GM12878 (cell line): ENCODE measurements at regions not wholly inside any gene's neighbourhood (a gene's known extent, or its start where the extent isn't known, plus 50 kb on each side); places are given as distances from the start of the nearest gene placed in this dataset.
"Not testable (repeated sequence)": the region's sequence is repeated elsewhere in the genome, so short reads cannot be mapped to it uniquely, and the experiment has no call there.

Experiments
- ATAC-seq: fragments of 200-7000 bp; cut with Tn5 transposase; 3 replicates; pipeline ENCODE4 v1.9.1; 2020; ENCODE audit warnings: mild to moderate bottlenecking, moderate library complexity
- BruUV-seq: library from RNA; stranded (reverse); fragments of 400-500 nt; replicated peaks from 2 replicates; lab custom pipeline; 2021; lab: Mats Ljungman, UMichigan
- CTCF ChIA-PET: fragments of 300-600 bp; sonication (Branson Sonifier 250); formaldehyde crosslinking; extraction: SDS; loops from one replicate; lab custom pipeline; 2021; ENCODE audit warnings: inconsistent platforms; lab: Yijun Ruan, JAX
- POLR2A ChIA-PET: fragments of 350-600 bp; formaldehyde crosslinking; extraction: SDS; loops from one replicate; lab custom pipeline; 2021; ENCODE audit warnings: inconsistent platforms; lab: Charles Lee
- RAD21 ChIA-PET: fragments of 300-600 bp; sonication (Branson Sonifier 250); formaldehyde crosslinking; loops from one replicate; lab custom pipeline; 2023; ENCODE audit warnings: antibody characterized with exemption; ENCODE audit not compliant: unreplicated experiment; lab: Charles Lee
- SMC1A ChIA-PET: fragments of 300-600 bp; sonication (Branson Sonifier 250); formaldehyde crosslinking; loops from one replicate; lab custom pipeline; 2023; ENCODE audit not compliant: unreplicated experiment, uncharacterized antibody; lab: Charles Lee
- DNase-seq: peaks from one replicate; pipeline ENCODE4 v3.0.0-alpha.2; 2011; ENCODE audit warnings: low read depth, low spot score
- FAIRE-seq: peaks from 3 replicates; lab custom pipeline; 2011; peaks lifted over from hg19 to GRCh38; lab: Jason Lieb, UNC
- H2AFZ ChIP-seq: 2 replicates; pipeline ENCODE4 v1.6.0; 2011; ENCODE audit warnings: low read depth, low read length, control low read depth; ENCODE audit not compliant: control insufficient read depth
- H3K27ac ChIP-seq: 2 replicates; pipeline ENCODE4 v1.5.1; 2011; ENCODE audit warnings: control low read depth; ENCODE audit not compliant: control insufficient read depth, insufficient read depth
- H3K27me3 ChIP-seq, 2 experiments: replicated peaks in 1 of 2; 2 replicates each; pipeline versions ENCODE4 v1.6.0 to v1.6.1; 2011; ENCODE audit warnings: low read length in 1 of 2; ENCODE audit not compliant: control insufficient read depth in 2 of 2, insufficient read depth in 2 of 2
- H3K36me3 ChIP-seq, 2 experiments: 2 replicates each; pipeline ENCODE4 v1.5.1; 2011; ENCODE audit warnings: low read length in 1 of 2; ENCODE audit not compliant: control insufficient read depth in 2 of 2, insufficient read depth in 2 of 2
- H3K4me1 ChIP-seq: 2 replicates; pipeline ENCODE4 v1.6.1; 2011; ENCODE audit warnings: mild to moderate bottlenecking, low read length, moderate library complexity, mixed read lengths; ENCODE audit not compliant: control insufficient read depth, insufficient read depth
- H3K4me2 ChIP-seq: 2 replicates; pipeline ENCODE4 v1.6.0; 2011; ENCODE audit warnings: control low read depth; ENCODE audit not compliant: control insufficient read depth, insufficient read depth
- H3K4me3 ChIP-seq: fragments of 200-600 bp; sonication (generic); 2 replicates; pipeline ENCODE4 v1.5.1; 2016
- H3K79me2 ChIP-seq: 2 replicates; pipeline ENCODE4 v1.6.0; 2011; ENCODE audit warnings: low read length; ENCODE audit not compliant: control insufficient read depth, insufficient read depth
- H3K9ac ChIP-seq: 2 replicates; pipeline ENCODE4 v1.8.0; 2011; ENCODE audit warnings: low read length, control low read depth, mixed read lengths; ENCODE audit not compliant: control insufficient read depth, insufficient read depth
- H3K9me3 ChIP-seq: replicated peaks from 3 replicates; pipeline ENCODE4 v1.5.1; 2011; ENCODE audit warnings: mild to moderate bottlenecking, low read length; ENCODE audit not compliant: control insufficient read depth, insufficient read depth
- H4K20me1 ChIP-seq: 2 replicates; pipeline ENCODE4 v1.6.0; 2011; ENCODE audit not compliant: control insufficient read depth, insufficient read depth
- BCL11A ChIP-seq: IDR thresholded peaks from 2 replicates; pipeline ENCODE4 v1.6.1; 2011; ENCODE audit warnings: low read depth, low read length
- WGBS: methylation state at CpG from one replicate; pipeline ENCODE4 v1.1.6; 2016; ENCODE audit warnings: low lambda C conversion rate; ENCODE audit not compliant: insufficient replicate concordance, insufficient coverage; ENCODE audit errors: missing lambda C conversion rate; 5-methylcytosine and 5-hydroxymethylcytosine counted together
- in situ Hi-C: fragments of 300-500 bp; cut with MboI; formaldehyde crosslinking; loops from 9 replicates; pipeline ENCODE4 v1.14.3; 2018; ENCODE audit warnings: mixed read lengths
- intact Hi-C: fragments of 100-400 bp; cut with micrococcal nuclease; formaldehyde crosslinking; loops from one replicate; pipeline ENCODE4 v1.14.2; 2022; ENCODE audit not compliant: unreplicated experiment
- TF ChIP-seq, protein P1 (sequence below): IDR thresholded peaks from 2 replicates; pipeline ENCODE4 v1.6.1; 2012; ENCODE audit warnings: mild to moderate bottlenecking, low read depth, low read length

DNA sequence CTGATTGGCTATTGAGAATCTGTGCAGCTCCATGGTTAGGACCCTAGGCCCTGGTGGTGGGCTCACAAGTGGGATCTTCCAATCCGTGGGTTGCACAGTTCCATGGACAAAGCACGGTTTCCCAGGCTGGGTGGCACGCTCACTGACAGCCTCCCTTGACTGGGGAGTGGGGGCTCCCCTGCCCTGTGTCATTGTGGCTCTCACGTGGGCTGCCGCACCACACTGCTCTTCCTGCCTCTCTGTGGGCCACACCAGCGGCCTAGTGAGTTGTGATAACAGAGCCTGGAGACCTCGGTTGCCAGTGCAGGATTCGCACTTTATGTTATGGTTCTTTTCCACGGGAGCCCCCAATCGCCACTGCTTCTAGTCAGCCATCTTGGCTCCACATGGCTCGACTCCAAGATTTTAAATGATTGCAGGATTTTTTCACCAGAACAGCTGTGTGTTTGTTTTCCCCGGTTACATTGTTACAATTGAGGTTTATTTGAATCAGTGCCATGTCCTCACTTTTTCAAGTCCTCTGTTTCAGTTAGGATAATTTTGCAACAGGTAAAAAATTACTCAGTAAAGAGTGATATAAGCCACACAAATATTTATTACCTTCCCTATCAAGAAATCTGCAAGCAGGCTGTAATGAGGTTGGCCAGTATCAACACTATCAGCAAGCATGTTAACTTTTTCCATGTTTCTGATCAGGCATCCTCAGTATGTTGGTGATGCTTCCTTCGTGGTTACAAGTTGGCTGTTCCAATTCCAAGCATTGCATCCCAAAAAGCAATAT is 253.8 kb downstream of the ZNF608 start:
- Histone ChIP-seq H3K36me3 (no peaks in the 10 kb centered on the region), H3K4me2 (no peak overlapping the region), H3K9me3 (peaks cover 3% of the 10 kb centered on the region; the same call in 1 of the 3 replicates), H3K4me3 (no peak overlapping the region), H3K4me1 (no peaks in the 10 kb centered on the region), H3K27ac (no peak overlapping the region), H4K20me1 (no peaks in the 10 kb centered on the region), H3K27me3 (no peaks in the 10 kb centered on the region), H2AFZ (no peak overlapping the region), H3K79me2 (no peaks in the 10 kb centered on the region), H3K9ac (no peak overlapping the region)
- POLR2A ChIA-PET, result no interaction called here
- intact Hi-C loops, result no loop called here
- no TSS peak for BruUV-seq
- DNase-seq (no peak), FAIRE-seq (no peak), ATAC-seq (no peak)
- TF ChIP-seq, protein P1, sequence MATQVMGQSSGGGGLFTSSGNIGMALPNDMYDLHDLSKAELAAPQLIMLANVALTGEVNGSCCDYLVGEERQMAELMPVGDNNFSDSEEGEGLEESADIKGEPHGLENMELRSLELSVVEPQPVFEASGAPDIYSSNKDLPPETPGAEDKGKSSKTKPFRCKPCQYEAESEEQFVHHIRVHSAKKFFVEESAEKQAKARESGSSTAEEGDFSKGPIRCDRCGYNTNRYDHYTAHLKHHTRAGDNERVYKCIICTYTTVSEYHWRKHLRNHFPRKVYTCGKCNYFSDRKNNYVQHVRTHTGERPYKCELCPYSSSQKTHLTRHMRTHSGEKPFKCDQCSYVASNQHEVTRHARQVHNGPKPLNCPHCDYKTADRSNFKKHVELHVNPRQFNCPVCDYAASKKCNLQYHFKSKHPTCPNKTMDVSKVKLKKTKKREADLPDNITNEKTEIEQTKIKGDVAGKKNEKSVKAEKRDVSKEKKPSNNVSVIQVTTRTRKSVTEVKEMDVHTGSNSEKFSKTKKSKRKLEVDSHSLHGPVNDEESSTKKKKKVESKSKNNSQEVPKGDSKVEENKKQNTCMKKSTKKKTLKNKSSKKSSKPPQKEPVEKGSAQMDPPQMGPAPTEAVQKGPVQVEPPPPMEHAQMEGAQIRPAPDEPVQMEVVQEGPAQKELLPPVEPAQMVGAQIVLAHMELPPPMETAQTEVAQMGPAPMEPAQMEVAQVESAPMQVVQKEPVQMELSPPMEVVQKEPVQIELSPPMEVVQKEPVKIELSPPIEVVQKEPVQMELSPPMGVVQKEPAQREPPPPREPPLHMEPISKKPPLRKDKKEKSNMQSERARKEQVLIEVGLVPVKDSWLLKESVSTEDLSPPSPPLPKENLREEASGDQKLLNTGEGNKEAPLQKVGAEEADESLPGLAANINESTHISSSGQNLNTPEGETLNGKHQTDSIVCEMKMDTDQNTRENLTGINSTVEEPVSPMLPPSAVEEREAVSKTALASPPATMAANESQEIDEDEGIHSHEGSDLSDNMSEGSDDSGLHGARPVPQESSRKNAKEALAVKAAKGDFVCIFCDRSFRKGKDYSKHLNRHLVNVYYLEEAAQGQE, result no peak
- no peak for TF ChIP-seq BCL11A
- WGBS, result 50% methylated on average over 13 of the region's 13 CpGs
- RAD21 ChIA-PET, result no interaction called here
- in situ Hi-C loops, result no loop called here
- CTCF ChIA-PET, result no interaction called here
- SMC1A ChIA-PET, result interaction anchor here (0.7 kb wide), 1 partner anchor 13 kb away, joined by 3 read pairs; no protein-coding TSS in a partner anchor

DNA sequence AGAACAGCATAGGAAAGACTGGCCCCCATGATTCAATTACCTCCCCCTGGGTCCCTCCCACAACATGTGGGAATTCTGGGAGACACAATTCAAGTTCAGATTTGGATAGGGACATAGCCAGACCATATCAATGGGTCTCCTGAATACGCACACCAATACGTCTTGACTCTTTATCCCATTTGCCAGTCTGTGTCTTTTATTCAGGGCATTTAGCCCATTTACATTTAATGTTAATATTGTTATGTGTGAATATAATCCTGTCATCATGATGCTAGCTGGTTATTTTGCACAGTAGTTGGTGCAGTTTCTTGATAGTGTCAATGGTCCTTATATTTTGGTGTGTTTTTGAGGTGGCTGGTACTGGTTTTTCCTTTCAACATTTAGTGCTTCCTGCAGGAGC is 256.1 kb downstream of the ZNF608 start:
- DNase-seq, H3K79me2 ChIP-seq, CTCF ChIA-PET, H2AFZ ChIP-seq, H3K4me1 ChIP-seq, H3K36me3 ChIP-seq, H4K20me1 ChIP-seq, H3K4me3 ChIP-seq, H3K27me3 ChIP-seq, POLR2A ChIA-PET, H3K9ac ChIP-seq, H3K27ac ChIP-seq, H3K9me3 ChIP-seq, H3K4me2 ChIP-seq, in situ Hi-C loops, intact Hi-C loops, RAD21 ChIA-PET, SMC1A ChIA-PET, ATAC-seq, BruUV-seq, FAIRE-seq: not testable (repeated sequence)
- WGBS, result 74% methylated on average over 2 of the region's 2 CpGs
